GM18499 (cell line): ENCODE measurements at regions not wholly inside any gene's neighbourhood (a gene's known extent, or its start where the extent isn't known, plus 50 kb on each side); places are given as distances from the start of the nearest gene placed in this dataset.
A peak's percentile ranks its signal among the peaks of the same experiment; 100 is the strongest.
"Not testable (repeated sequence)": the region's sequence is repeated elsewhere in the genome, so short reads cannot be mapped to it uniquely, and the experiment has no call there.

ENCODE experiments used
- ATAC-seq: cut with Tn5 transposase; IDR thresholded peaks from one replicate; pipeline ENCODE4 v1.9.1; 2021; ENCODE audit warnings: moderate number of reproducible peaks; ENCODE audit not compliant: insufficient read depth, unreplicated experiment

DNA sequence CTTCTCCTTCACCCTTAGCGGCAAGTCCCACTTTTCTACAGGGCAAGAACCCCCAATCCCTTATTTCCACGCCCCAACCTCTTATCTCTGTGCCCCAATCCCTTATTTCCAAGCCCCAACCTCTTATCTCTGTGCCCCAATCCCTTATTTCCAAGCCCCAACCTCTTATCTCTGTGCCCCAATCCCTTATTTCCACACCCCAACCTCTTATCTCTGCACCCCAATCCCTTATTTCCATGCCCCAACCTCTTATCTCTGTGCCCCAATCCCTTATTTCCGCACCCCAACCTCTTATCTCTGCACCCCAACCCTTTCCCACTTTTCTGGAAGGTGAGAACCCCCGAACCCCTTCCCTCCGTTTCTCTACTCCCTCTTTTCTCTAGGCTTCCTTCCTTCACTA, 116.1 kb upstream of the GJE1 start:
- not testable (repeated sequence) for ATAC-seq

DNA sequence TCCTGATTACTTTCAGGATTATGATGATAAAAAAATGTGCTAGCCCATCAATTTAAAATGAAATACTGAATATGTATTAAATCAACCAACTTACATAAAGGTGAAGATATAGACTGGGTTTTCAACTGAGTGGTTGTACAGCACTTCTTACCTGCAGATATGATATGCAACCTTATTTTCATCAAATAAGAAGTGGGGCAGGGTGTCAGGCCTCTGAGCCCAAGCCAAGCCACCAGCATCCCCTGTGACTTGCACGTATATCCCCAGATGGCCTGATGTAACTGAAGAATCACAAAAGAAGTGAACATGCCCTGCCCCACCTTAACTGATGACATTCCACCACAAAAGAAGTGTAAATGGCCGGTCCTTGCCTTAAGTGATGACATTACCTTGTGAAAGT, 117.3 kb upstream of the GJE1 start:
- ATAC-seq, result not testable (repeated sequence)

DNA sequence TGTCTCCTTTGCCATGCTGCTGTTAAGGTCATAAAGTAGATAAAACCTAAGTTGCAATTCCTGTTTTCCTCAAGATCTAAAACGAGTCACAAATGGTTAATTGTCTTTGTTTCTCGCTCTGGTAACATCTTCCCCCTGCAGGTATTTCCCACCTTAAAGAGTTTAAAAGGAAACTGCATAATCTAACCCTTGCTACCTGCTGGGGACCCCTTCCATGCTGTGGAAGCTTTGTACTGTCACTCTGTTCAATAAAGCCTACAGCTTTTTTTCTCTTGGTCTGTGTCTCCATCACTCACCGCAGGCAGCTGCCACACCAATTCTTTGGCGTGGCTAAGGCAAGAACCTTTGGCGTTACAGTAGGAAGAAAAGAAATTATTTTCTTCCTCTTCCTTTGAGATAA, 117.7 kb upstream of the GJE1 start:
- no peak for ATAC-seq

DNA sequence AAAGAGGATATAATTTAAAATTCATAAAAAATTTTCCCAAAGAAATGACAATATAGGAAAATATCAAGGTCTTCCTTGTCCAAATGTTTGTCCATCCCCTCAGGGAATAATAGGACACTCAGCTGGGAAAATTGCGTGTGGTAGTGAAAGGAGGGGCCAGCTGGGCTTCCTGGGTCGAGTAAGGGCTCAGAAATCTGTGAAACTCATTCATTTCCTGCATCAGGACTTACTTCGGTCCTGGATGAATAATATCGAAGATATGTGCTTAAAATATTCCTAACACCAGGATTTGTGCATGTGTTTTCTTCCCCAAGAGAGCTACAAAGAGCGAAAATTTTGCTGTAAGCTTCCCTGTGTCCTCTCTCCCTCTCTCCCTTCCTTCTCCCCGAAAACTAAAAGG, 118.2 kb upstream of the GJE1 start:
- ATAC-seq, result no peak

DNA sequence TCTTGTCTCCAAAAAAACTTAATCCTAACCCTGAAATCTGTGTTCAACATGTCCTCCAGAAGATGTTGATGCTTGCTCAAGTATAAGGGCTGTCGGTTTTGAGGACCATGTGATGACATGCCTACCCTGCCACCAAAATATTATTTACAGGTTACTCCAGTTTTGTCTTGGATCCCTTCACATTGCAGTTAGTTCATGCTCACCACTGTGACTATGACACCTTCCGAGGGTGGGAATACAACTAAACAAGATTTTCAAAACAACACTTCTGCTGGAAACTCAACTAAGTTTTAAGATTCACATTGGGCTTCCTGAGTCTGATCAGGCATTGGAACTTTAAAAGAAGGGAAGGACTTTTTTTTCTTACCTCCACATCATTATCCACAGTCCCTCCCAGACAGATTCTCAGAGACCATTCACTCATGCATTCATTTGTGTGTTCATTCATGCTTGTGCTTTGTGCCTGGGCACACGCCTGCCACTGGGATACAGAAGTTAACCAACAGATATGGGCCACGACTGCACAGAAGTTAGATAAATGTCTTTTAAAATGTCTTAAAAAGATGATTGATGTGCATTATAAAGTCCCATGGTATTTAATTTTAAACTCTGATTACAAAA, 118.7 kb upstream of the GJE1 start:
- ATAC-seq, result no peak

DNA sequence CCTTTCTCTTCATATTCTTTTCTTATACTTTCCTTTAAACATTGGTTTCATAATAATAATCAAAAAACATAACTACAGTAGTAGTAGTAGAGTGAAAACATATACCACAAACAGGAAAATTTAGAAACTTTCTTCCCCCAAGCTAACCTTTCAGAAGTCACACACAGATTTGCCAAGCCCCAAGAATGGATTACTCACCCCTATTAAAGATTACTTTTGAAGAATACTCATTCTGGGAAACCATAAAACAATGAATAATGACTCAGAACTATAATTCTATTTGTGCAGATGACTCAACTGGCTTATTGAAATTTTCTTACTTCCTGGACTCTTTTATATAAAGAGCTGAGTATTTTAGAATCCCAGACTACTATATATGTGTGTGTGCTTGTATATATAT, 119.4 kb upstream of the GJE1 start:
- ATAC-seq, result peak; percentile 97

DNA sequence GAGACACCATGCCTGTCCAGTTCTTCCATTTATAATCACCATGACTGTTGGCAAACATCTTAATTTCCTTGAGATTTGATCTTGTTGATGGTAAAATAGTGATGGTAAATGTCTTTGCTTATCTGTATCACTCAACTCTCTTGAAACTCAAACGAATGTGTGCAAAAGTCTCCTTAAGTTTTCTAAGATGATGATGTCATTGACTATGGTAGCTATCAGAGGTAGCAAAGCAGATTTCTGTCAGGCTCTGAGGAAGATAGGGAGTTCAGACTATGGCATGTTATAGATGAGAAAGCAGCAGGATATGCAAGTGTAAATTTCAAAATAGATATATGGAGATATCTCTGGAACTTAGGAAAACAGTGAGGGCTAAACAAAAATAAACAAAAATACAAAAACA, 121.0 kb upstream of the GJE1 start:
- no peak for ATAC-seq

DNA sequence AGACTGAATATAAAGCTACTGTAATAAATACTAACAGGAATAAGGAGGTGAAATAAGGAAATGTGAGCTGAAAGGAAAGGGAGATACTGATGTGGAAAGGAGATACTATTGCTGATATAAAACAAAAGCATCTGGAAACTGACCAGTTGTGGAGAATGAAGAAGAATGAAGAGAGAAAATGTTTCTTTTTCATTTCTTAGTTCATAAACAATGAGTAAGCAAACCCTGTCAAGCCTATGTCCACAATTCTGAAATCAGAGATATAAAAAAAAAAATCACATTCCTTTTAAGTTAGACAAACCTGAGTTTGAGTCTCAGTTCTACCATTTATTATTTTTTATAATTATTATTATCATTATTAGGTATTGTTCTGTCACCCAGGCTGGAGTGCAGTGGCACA, 121.6 kb upstream of the GJE1 start:
- ATAC-seq, result no peak

DNA sequence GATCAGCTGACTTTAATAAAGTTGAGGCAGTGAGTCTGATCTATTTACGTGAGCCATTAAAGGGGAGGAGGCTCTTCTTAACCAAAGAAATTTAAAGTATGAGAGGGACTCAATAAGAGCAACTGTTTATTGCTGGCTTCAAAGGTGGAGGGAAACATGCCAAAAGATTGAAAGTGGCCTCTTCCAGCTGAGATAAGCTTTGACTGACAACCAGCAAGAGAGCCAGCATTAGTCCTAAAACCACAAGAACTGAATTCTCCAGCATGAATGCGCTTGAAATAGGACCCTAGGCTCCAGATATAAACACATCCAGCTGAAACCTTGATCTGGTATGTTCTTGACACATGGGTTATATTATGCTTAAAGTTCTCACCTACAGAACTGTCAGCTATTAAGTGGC, 123.1 kb upstream of the GJE1 start:
- no peak for ATAC-seq

DNA sequence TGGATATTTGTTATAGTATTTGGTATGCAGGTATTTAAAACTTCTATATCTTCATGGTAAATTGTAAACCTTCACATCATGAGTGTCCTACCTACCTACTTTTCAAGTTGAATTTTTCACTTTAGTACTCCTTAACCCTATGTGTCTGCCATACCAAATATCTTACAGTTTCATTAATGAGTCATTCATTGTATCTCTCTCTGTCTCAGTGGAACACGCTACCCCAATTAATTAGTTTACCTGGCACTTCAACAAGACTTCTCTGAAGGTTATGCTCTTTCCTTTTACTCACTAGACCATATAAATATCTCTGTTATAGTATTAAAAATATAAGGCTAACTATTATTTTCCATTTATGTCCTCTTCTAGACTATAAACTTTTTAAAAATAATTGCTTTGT, 123.9 kb upstream of the GJE1 start:
- ATAC-seq, result no peak

DNA sequence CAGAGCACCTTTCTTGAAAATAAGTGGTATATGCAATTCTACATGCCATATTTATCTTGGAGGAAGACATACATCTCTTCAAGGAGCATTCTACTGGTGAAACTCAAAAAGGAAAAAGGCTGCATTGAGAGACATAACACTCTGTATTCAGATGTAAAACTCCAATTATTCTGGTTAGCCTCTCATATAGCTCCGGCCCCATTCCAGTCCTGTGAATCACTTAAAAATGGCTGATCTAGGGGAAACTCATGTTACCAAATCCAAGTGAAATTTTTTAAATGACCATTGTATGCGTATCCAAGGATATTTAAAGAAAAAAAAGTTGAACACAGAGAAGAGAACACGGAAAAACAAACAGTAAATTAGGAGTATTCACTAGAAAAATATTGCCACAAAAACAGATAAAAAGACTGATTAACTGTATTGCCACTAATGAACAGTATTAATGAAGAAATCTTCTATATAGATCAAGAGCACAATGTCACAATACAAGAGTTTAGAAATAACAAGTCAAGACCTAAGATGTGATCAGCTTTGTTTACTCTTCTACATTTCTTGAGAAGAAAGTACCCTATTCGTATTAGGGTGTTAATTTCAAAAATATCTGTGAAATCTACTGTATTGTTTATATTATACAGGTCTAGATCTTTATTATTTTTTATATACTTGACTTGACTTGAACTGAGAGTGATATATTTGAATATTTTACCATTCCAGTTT, 124.5 kb upstream of the GJE1 start:
- ATAC-seq, result no peak

DNA sequence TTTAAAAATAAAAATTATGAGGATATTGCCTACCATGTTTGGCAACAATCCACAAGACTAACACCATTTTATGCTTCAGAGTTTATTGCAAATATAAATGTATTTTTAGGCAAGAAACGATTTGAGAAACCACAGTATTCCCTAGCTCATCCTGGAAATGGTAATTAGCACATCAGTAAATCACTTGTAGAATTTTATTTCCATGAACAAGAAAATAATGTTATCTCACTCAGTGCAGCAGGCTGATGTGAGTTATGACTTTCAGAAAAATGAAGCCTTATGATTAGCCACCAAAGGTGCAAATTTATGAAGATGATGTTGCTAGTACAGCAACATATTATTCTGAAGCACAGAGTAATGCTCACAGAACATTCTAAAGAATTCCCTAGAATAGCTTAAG, 127.7 kb upstream of the GJE1 start:
- ATAC-seq, result no peak

DNA sequence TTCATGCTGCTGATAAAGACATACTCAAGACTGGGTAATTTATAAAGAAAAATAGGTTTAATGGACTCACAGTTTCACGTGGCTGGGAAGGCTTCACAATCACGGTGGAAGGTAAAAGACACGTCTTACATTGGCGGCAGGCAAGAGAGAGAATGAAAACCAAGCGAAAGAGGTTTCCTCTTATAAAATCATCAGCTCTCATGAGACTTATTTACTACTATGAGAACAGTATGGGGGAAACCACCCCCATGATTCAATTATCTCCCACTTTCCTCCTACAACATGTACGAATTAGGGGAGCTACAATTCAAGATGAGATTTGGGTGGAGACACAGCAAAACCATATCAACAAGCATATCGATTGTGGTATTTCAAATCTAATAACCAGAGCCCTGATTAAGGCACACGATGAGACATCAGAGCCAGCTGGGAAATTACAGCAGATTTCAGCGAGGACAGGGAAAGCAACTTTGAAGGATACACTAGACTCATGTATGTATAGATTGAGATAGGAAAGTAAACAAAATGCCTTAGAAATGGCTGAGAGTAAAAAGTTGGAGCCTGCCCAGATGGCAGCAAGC, 129.8 kb upstream of the GJE1 start:
- ATAC-seq, result no peak

DNA sequence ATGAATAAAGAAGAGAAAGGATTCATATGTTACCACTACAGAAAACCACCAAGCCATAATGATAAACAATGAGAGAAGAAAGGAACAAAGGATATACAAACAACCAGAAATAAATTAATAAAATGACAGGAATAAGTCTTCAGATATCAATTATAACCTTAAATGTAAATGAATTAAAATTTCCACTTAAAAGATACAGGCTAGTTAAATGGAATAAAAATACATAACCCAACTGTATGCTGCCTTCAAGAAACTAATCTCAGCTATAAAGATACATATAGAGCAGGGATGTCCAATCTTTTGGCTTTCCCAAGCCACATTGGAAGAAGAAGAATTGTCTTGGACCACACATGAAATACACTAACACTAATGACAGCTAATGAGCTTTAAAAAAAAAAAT, 135.9 kb upstream of the GJE1 start:
- ATAC-seq, result no peak

DNA sequence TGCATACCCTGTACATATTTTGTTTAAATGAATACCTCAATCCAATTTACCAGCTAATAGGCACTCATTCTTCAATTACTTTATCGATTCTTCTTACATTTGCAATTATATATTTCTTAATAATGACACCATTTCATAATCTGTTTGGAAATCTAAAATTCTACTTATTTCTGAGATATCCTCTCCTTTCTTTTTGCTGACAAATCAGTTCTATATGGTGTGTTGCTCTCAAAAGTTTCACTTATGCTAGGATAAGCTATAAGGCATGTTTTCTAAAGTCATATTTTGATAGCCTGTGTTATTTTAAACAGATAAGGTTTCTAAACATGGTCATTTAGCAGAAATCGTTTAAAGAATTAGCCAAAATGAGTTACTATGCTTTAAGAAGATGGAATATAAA, 140.6 kb upstream of the GJE1 start:
- ATAC-seq, result no peak

DNA sequence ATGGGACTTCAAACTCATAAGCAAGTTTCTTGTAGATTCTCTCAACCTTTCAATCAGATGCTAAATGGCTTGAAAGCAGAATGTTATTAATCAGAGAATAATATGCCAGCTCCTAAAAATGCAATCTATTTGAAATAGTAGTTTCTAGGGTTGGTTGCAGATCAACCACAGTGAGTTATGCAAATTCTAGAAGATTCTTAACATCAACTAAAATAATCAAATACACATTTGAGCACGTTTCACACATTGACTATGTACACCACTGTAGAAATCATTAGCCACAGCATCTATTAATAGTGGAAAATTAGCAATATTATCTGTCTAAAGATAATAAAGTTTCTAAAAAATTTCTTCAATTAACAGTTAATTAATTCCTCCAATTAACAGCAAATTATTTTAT, 141.9 kb upstream of the GJE1 start:
- ATAC-seq, result no peak

DNA sequence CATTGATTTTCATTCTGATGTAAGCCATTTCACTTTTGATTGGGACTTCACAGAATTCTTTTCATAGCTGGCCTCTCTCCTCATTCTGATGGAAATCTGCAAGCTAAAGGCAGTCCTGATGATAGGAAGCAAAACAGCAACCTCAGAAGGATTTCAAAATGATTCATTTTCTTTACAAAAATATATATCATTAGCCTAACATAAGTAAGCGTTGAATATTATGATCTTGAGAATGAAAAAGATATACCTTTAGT, 143.1 kb upstream of the GJE1 start:
- no peak for ATAC-seq

DNA sequence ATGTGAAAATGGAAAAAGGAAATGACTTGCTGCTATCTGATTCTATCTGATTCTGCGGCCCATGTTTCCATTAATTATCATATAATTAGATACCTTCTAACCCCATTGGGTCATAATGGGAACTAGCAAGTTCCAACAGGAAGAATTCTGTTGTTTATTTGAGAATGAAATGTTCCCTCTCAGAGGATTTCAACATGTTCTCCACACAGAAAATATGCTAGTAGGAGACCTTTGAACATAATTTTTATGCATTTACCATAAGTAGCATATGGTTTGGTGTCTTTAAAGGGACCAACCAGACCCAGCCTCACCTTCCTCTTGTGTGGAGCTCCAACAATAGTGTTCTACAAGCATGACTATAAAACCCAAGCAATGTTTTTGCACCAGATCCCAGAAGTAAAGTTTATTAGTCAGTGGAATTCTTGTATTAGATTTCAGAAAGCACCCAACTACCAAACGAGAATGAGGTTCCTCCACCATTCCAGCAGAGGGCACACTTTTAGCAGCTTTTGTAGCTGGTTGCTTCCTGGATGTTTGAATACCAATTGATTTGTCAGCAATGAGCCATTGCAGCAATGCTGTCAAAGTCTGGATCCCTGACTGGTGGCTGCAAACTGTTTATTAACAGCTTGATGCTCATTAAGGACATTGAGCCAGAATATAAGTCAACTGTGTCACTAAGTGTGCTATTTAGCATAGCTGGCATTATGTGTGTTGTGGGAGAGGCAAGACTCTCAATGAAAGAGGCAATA, 143.6 kb upstream of the GJE1 start:
- peak; percentile 81 for ATAC-seq

DNA sequence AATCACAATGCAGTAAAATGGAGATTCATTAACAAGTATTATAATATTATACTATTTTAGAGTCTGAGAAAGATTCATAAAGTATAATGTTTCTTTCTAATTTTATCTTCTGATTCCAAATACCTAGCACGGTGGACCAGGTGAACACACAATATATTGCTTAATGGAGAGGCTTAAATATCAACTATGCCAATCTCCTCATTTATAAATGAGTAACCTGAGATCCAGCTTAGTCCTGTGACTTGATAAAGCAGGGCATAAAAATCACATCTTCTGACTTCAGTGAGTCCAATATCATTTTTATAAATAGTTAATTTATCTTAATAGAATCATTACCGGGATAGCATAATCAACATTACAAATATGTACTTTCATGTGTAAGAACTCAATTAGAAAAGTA, 144.4 kb upstream of the GJE1 start:
- ATAC-seq, result no peak

DNA sequence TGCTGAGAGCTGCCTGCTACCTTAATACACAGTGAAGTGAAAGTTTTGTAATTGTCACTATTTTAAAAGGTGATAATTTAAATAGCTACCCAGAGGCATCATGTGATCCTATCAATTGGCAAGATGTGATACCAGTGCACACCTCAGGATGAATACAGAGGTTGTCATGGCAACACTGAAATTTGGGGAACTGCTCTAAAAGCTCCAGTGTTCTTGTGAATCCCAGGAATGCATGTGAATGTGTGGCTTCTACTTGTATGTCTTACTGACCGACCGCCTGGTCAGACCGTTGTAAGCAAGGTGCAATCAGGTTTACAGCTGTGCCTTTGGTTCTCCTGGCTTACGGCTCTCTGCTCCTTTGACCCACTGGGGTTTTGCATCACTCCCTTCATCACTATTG, 146.3 kb upstream of the GJE1 start:
- no peak for ATAC-seq

DNA sequence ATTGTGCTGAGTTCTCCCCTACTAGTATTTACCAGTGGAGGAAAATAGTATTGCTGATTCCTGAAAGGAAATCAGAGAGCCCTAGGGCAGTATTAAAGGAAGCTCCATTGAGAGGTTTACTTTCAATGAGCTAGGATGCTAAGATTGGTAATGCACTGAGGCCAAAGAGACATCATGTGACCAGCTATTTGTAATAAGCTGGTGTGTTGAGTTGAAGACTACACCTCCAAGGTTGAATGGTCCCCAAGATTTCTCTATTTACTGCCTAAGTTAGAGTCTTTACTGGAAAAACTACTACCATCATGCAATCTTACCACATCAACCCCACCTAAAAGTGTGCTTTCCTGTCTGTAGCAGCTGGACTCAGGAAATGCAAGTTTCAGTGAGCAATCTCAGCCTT, 151.5 kb upstream of the GJE1 start:
- no peak for ATAC-seq

DNA sequence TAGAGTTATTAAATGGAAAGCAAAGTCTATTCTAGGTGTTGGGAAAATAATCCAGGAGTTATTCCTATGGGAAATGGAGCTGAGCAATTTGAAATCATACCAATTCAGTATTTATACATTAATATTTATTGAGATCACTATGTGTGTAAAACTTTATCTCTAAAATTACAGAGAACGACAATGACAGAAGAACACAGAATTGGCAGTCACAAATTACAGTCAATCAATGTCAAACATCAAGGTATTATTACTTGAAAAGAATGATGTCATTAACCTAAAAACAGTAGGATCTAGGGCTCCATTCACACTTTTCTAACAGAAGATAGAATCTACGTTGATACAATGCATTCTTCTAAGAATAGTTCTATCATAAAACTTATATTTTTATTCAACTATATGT, 154.9 kb upstream of the GJE1 start:
- ATAC-seq, result no peak
